ENCODE measurements at regions not wholly inside any gene's neighbourhood (a gene's known extent, or its start where the extent isn't known, plus 50 kb on each side); places are given as distances from the start of the nearest gene placed in this dataset.

DNA sequence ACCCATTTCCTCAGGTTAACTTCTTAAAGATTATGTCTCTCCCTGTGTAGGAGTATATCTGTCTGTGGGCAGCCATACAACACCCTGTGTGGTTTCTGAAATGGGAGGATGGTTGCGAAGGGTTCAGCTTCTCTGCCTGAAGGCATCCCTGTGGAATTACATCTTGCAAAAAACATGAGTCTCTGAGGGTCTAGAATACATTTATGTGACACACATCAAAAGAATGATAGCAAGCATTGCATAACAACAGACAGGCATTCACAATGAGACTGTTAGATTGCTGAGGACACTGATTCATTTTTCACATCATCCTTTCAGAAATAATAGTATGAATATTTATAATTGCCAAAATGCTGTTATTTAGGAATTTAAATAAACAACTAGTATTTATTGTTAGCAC, 670.9 kb downstream of the HTR1B start:
- Histone ChIP-seq H4K8ac (ENCODE audit: low read depth, low read length) (no peak overlapping the region), H3K4me1 (ENCODE audit: control insufficient read depth, low read depth, low read length) (no peaks in the 10 kb centered on the region), H3K23ac (ENCODE audit: low read length) (no peak overlapping the region), H4K5ac (ENCODE audit: low read length) (no peak overlapping the region), H3K27ac (ENCODE audit: low read depth, low read length) (no peak overlapping the region), H3K9ac (ENCODE audit: low read length) (no peak overlapping the region), H2BK5ac (ENCODE audit: low read length) (no peak overlapping the region), H3K4me2 (ENCODE audit: low read length) (no peak overlapping the region), H3K56ac (ENCODE audit: low read length) (no peak overlapping the region), H2BK120ac (ENCODE audit: low read depth, low read length) (no peak overlapping the region), H3K4ac (ENCODE audit: low read depth, low read length) (no peak overlapping the region), H3K79me2 (ENCODE audit: control insufficient read depth, insufficient read depth, low read length) (no peaks in the 10 kb centered on the region), H3K4me3 (ENCODE audit: low read length) (no peak overlapping the region), H3K36me3 (ENCODE audit: control insufficient read depth, insufficient read depth, low read length) (no peaks in the 10 kb centered on the region), H3K27me3 (ENCODE audit: insufficient read depth, low read length, poor library complexity) (no peaks in the 10 kb centered on the region), H3K79me1 (ENCODE audit: low read length) (no peaks in the 10 kb centered on the region), H3K18ac (ENCODE audit: low read length) (no peak overlapping the region), H2BK15ac (replicated peaks; ENCODE audit: low read depth) (no peak overlapping the region), H2AK5ac (ENCODE audit: low read length) (no peak overlapping the region)
- no CpG with 5 or more reads among the region's 1 CpG for WGBS (ENCODE audit: extremely low coverage, insufficient coverage, low lambda C conversion rate)
- DNase-seq, result no peak

DNA sequence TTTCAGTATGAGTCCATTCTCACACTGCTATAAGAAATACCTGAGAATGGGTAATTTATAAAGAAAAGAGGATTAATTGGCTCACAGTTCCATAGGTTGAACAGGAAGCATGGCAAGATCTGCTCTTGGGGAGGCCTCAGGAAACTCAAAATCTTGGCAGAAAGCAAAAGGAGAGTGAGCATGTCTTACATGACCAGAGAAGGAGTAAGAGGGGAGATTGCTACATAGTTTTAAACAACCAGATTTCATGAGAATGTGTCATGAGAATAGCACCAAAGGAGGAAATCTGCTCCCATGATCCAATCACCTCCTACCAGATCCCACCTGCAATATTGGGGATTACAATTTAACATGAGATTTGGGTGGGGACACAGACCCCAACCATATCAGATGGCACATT, 672.4 kb downstream of the HTR1B start:
- Histone ChIP-seq H2BK5ac (ENCODE audit: low read length) (no peak overlapping the region), H4K5ac (ENCODE audit: low read length) (no peak overlapping the region), H3K56ac (ENCODE audit: low read length) (no peak overlapping the region), H3K79me1 (ENCODE audit: low read length) (no peaks in the 10 kb centered on the region), H3K36me3 (ENCODE audit: control insufficient read depth, insufficient read depth, low read length) (no peaks in the 10 kb centered on the region), H3K4me2 (ENCODE audit: low read length) (no peak overlapping the region), H3K4ac (ENCODE audit: low read depth, low read length) (no peak overlapping the region), H3K4me3 (ENCODE audit: low read length) (no peak overlapping the region), H3K79me2 (ENCODE audit: control insufficient read depth, insufficient read depth, low read length) (no peaks in the 10 kb centered on the region), H3K4me1 (ENCODE audit: control insufficient read depth, low read depth, low read length) (no peaks in the 10 kb centered on the region), H3K18ac (ENCODE audit: low read length) (no peak overlapping the region), H2BK15ac (replicated peaks; ENCODE audit: low read depth) (no peak overlapping the region), H2AK5ac (ENCODE audit: low read length) (no peak overlapping the region), H3K23ac (ENCODE audit: low read length) (no peak overlapping the region), H3K9ac (ENCODE audit: low read length) (no peak overlapping the region), H4K8ac (ENCODE audit: low read depth, low read length) (no peak overlapping the region), H2BK120ac (ENCODE audit: low read depth, low read length) (no peak overlapping the region), H3K27me3 (ENCODE audit: insufficient read depth, low read length, poor library complexity) (no peaks in the 10 kb centered on the region), H3K27ac (ENCODE audit: low read depth, low read length) (no peak overlapping the region)
- DNase-seq, result no peak

DNA sequence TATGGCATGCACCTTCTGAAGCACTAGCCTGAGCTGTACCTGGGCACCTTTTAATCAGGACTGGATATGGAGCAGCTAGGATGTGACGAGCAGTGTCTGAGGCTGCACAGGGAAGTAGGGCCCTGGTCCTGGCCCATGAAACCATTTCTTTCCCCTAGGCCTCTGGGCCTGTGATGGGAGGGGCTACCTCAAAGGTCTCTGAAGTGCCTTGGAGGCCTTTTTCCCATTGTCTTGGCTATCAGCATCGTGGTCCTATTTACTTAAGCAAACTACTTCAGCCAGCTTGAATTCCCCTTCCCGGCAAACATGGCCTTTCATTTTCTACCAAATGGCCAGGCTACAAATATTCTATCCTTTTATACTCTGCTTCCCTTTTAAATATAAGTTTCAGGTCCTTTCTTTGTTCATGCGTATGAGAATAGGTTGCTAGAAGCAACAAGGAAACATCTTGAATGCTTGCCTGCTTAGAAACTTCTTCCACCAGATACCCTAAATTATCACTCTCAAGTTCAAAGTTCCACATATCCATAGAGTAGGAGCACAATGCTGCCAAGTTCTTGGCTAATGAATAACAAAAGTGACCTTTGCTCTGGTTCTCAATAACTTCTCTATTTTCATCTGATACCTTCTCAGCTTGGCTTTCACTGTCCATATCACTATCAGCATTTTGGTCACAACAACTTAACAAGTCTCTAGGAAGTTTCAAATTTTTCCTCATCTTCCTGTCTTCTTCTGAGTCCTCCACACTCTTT, 673.1 kb downstream of the HTR1B start:
- WGBS (ENCODE audit: extremely low coverage, insufficient coverage, low lambda C conversion rate), result no CpG with 5 or more reads among the region's 4 CpGs
- no peaks in the 10 kb centered on the region for H3K79me2 ChIP-seq (ENCODE audit: control insufficient read depth, insufficient read depth, low read length)
- H3K9ac ChIP-seq (ENCODE audit: low read length), result no peak overlapping the region
- no peak for DNase-seq
- no peak overlapping the region for H3K27ac ChIP-seq (ENCODE audit: low read depth, low read length)
- H2BK15ac ChIP-seq (replicated peaks; ENCODE audit: low read depth), result no peak overlapping the region
- no peak overlapping the region for H3K4ac ChIP-seq (ENCODE audit: low read depth, low read length)
- no peak overlapping the region for H4K8ac ChIP-seq (ENCODE audit: low read depth, low read length)
- no peak overlapping the region for H2BK120ac ChIP-seq (ENCODE audit: low read depth, low read length)
- H3K36me3 ChIP-seq (ENCODE audit: control insufficient read depth, insufficient read depth, low read length), result no peaks in the 10 kb centered on the region
- no peak overlapping the region for H2AK5ac ChIP-seq (ENCODE audit: low read length)
- H3K23ac ChIP-seq (ENCODE audit: low read length), result no peak overlapping the region
- H3K79me1 ChIP-seq (ENCODE audit: low read length), result no peaks in the 10 kb centered on the region
- no peak overlapping the region for H3K18ac ChIP-seq (ENCODE audit: low read length)
- H3K56ac ChIP-seq (ENCODE audit: low read length), result no peak overlapping the region
- no peak overlapping the region for H2BK5ac ChIP-seq (ENCODE audit: low read length)
- H4K5ac ChIP-seq (ENCODE audit: low read length), result no peak overlapping the region
- no peak overlapping the region for H3K4me3 ChIP-seq (ENCODE audit: low read length)
- no peaks in the 10 kb centered on the region for H3K27me3 ChIP-seq (ENCODE audit: insufficient read depth, low read length, poor library complexity)
- no peak overlapping the region for H3K4me2 ChIP-seq (ENCODE audit: low read length)
- H3K4me1 ChIP-seq (ENCODE audit: control insufficient read depth, low read depth, low read length), result no peaks in the 10 kb centered on the region

DNA sequence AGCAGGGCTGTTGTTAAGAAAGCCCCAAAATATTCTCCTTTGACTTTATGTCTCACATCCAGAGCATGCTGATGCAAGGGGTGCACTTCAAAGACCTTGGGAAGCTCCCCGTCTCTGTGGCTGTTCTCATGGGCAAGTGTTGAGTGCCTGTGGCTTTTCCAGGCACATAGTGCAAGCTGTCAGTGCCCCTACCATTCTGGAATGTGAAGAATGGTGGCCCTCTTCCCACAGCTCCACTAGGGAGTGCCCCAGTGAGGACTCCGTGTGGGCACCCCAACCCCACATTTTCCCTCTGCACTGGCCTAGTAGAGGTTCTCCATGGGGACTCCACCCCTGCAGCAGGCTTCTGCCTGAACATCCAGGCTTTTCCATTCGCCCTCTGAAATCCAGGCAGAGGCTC, 673.7 kb downstream of the HTR1B start:
- no peak overlapping the region for H2AK5ac ChIP-seq (ENCODE audit: low read length)
- H3K4me1 ChIP-seq (ENCODE audit: control insufficient read depth, low read depth, low read length), result no peaks in the 10 kb centered on the region
- H3K36me3 ChIP-seq (ENCODE audit: control insufficient read depth, insufficient read depth, low read length), result no peaks in the 10 kb centered on the region
- no peak overlapping the region for H2BK120ac ChIP-seq (ENCODE audit: low read depth, low read length)
- WGBS (ENCODE audit: extremely low coverage, insufficient coverage, low lambda C conversion rate), result no CpG with 5 or more reads among the region's 3 CpGs
- H3K27me3 ChIP-seq (ENCODE audit: insufficient read depth, low read length, poor library complexity), result no peaks in the 10 kb centered on the region
- no peak overlapping the region for H4K5ac ChIP-seq (ENCODE audit: low read length)
- no peak overlapping the region for H4K8ac ChIP-seq (ENCODE audit: low read depth, low read length)
- no peak overlapping the region for H3K27ac ChIP-seq (ENCODE audit: low read depth, low read length)
- H2BK15ac ChIP-seq (replicated peaks; ENCODE audit: low read depth), result no peak overlapping the region
- no peak overlapping the region for H3K23ac ChIP-seq (ENCODE audit: low read length)
- H3K4me2 ChIP-seq (ENCODE audit: low read length), result no peak overlapping the region
- no peak for DNase-seq
- H3K4me3 ChIP-seq (ENCODE audit: low read length), result no peak overlapping the region
- H3K9ac ChIP-seq (ENCODE audit: low read length), result no peak overlapping the region
- no peaks in the 10 kb centered on the region for H3K79me1 ChIP-seq (ENCODE audit: low read length)
- no peak overlapping the region for H3K18ac ChIP-seq (ENCODE audit: low read length)
- no peaks in the 10 kb centered on the region for H3K79me2 ChIP-seq (ENCODE audit: control insufficient read depth, insufficient read depth, low read length)
- no peak overlapping the region for H3K4ac ChIP-seq (ENCODE audit: low read depth, low read length)
- H2BK5ac ChIP-seq (ENCODE audit: low read length), result no peak overlapping the region
- H3K56ac ChIP-seq (ENCODE audit: low read length), result no peak overlapping the region

DNA sequence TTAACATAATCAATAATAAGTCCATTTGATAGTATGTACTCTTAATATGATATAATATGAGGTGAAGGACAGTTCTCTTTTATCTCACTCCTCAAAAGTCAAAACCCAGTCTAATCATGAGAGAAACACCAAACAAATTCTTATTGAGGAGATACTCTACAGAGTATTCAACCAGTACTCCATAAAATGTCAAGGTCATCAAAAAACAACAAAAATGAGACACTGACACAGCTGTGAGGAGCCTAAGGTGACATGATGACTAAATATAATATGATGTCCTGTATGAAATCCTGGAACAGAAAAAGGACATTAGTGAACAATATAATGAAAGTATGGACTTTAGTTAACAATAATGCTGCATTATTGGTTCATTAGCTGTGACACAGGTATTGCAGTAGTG, 675.1 kb downstream of the HTR1B start:
- no peaks in the 10 kb centered on the region for H3K4me1 ChIP-seq (ENCODE audit: control insufficient read depth, low read depth, low read length)
- H3K4me2 ChIP-seq (ENCODE audit: low read length), result no peak overlapping the region
- no peak overlapping the region for H3K9ac ChIP-seq (ENCODE audit: low read length)
- no peak overlapping the region for H3K23ac ChIP-seq (ENCODE audit: low read length)
- no peak overlapping the region for H3K56ac ChIP-seq (ENCODE audit: low read length)
- H3K36me3 ChIP-seq (ENCODE audit: control insufficient read depth, insufficient read depth, low read length), result no peaks in the 10 kb centered on the region
- no peak overlapping the region for H4K5ac ChIP-seq (ENCODE audit: low read length)
- H2BK15ac ChIP-seq (replicated peaks; ENCODE audit: low read depth), result no peak overlapping the region
- H3K27ac ChIP-seq (ENCODE audit: low read depth, low read length), result no peak overlapping the region
- H2AK5ac ChIP-seq (ENCODE audit: low read length), result no peak overlapping the region
- H3K18ac ChIP-seq (ENCODE audit: low read length), result no peak overlapping the region
- no peaks in the 10 kb centered on the region for H3K79me2 ChIP-seq (ENCODE audit: control insufficient read depth, insufficient read depth, low read length)
- no peak overlapping the region for H3K4ac ChIP-seq (ENCODE audit: low read depth, low read length)
- H3K4me3 ChIP-seq (ENCODE audit: low read length), result no peak overlapping the region
- no peaks in the 10 kb centered on the region for H3K27me3 ChIP-seq (ENCODE audit: insufficient read depth, low read length, poor library complexity)
- DNase-seq, result no peak
- no peak overlapping the region for H2BK5ac ChIP-seq (ENCODE audit: low read length)
- no peak overlapping the region for H2BK120ac ChIP-seq (ENCODE audit: low read depth, low read length)
- H4K8ac ChIP-seq (ENCODE audit: low read depth, low read length), result no peak overlapping the region
- no peaks in the 10 kb centered on the region for H3K79me1 ChIP-seq (ENCODE audit: low read length)

DNA sequence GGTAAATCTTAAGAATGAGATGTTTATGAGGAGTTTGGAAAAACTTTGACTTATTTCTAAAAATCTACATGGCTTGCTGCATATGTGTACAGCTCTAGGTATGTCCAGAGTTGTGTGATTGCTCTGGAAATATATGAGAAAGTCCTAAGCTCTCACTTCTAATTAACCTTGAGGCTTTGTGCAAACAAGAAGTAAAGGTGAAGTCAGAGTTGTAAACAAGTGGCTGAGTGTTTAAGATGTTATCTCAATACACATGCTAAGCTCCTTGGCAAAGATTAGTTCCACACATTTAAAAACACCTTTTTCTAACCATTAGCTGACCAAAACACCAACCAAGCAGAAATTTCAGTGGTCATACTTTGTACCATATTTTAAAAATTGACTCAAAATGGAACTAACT, 684.2 kb downstream of the HTR1B start:
- H2BK15ac ChIP-seq (replicated peaks; ENCODE audit: low read depth), result no peak overlapping the region
- H2BK120ac ChIP-seq (ENCODE audit: low read depth, low read length), result no peak overlapping the region
- H3K56ac ChIP-seq (ENCODE audit: low read length), result no peak overlapping the region
- no peak overlapping the region for H3K18ac ChIP-seq (ENCODE audit: low read length)
- no peak overlapping the region for H2AK5ac ChIP-seq (ENCODE audit: low read length)
- no peak overlapping the region for H4K5ac ChIP-seq (ENCODE audit: low read length)
- H4K8ac ChIP-seq (ENCODE audit: low read depth, low read length), result no peak overlapping the region
- H3K4ac ChIP-seq (ENCODE audit: low read depth, low read length), result no peak overlapping the region
- no peak overlapping the region for H3K9ac ChIP-seq (ENCODE audit: low read length)
- no peaks in the 10 kb centered on the region for H3K79me2 ChIP-seq (ENCODE audit: control insufficient read depth, insufficient read depth, low read length)
- H3K4me2 ChIP-seq (ENCODE audit: low read length), result no peak overlapping the region
- no peaks in the 10 kb centered on the region for H3K36me3 ChIP-seq (ENCODE audit: control insufficient read depth, insufficient read depth, low read length)
- H3K79me1 ChIP-seq (ENCODE audit: low read length), result no peaks in the 10 kb centered on the region
- peak; percentile 35 for DNase-seq
- H2BK5ac ChIP-seq (ENCODE audit: low read length), result no peak overlapping the region
- no peak overlapping the region for H3K23ac ChIP-seq (ENCODE audit: low read length)
- no peaks in the 10 kb centered on the region for H3K27me3 ChIP-seq (ENCODE audit: insufficient read depth, low read length, poor library complexity)
- no peak overlapping the region for H3K27ac ChIP-seq (ENCODE audit: low read depth, low read length)
- no peak overlapping the region for H3K4me3 ChIP-seq (ENCODE audit: low read length)
- H3K4me1 ChIP-seq (ENCODE audit: control insufficient read depth, low read depth, low read length), result no peaks in the 10 kb centered on the region

Data from mesendoderm (in vitro differentiated cells).